H1 (cell line): ENCODE measurements at regions not wholly inside any gene's neighbourhood (a gene's known extent, or its start where the extent isn't known, plus 50 kb on each side); places are given as distances from the start of the nearest gene placed in this dataset.

Experiments used
- CTCF ChIA-PET: fragments of 300-600 bp; sonication (Branson Sonifier 250); formaldehyde crosslinking; loops from one replicate; lab custom pipeline; 2021; ENCODE audit not compliant: partially characterized antibody; lab: Charles Lee
- POLR2A ChIA-PET: fragments of 300-600 bp; sonication (Branson Sonifier 250); formaldehyde crosslinking; loops from one replicate; lab custom pipeline; 2021; ENCODE audit warnings: inconsistent platforms; ENCODE audit not compliant: partially characterized antibody; lab: Charles Lee
- DNase-seq, 2 experiments: peaks; one replicate each; pipeline versions ENCODE4 v3.0.0 to v3.0.0-alpha.2; 2010 to 2022; ENCODE audit warnings: low spot score in 2 of 2, low read depth in 1 of 2, mixed read lengths in 1 of 2
- FAIRE-seq: peaks from 2 replicates; lab custom pipeline; 2011; peaks lifted over from hg19 to GRCh38; lab: Jason Lieb, UNC
- H2AFZ ChIP-seq: 2 replicates; pipeline ENCODE4 v1.8.1; 2012; ENCODE audit warnings: low read length, inconsistent platforms
- H2AK5ac ChIP-seq: 2 replicates; pipeline ENCODE4 v1.6.1; 2013; ENCODE audit warnings: low read depth, low read length
- H2BK120ac ChIP-seq: replicated peaks from 2 replicates; pipeline ENCODE3; 2013; ENCODE audit warnings: low read depth, low read length, inconsistent platforms
- H2BK12ac ChIP-seq: 2 replicates; pipeline ENCODE4 v1.6.1; 2013; ENCODE audit warnings: low read depth, low read length
- H2BK15ac ChIP-seq: 2 replicates; pipeline ENCODE4 v1.6.1; 2013; ENCODE audit warnings: low read length
- H2BK20ac ChIP-seq: 2 replicates; pipeline ENCODE4 v1.6.1; 2013; ENCODE audit warnings: low read length
- H2BK5ac ChIP-seq: 2 replicates; pipeline ENCODE4 v1.6.1; 2013; ENCODE audit warnings: low read depth, low read length
- H3K14ac ChIP-seq: 2 replicates; pipeline ENCODE4 v1.6.1; 2013; ENCODE audit warnings: inconsistent platforms; ENCODE audit not compliant: insufficient read length
- H3K18ac ChIP-seq: 2 replicates; pipeline ENCODE4 v1.6.1; 2013; ENCODE audit warnings: low read length; ENCODE audit errors: extremely low read depth
- H3K23ac ChIP-seq: 2 replicates; pipeline ENCODE4 v1.6.1; 2013; ENCODE audit warnings: inconsistent platforms; ENCODE audit not compliant: insufficient read length
- H3K23me2 ChIP-seq: 2 replicates; pipeline ENCODE4 v1.6.1; 2013; ENCODE audit warnings: low read depth, low read length
- H3K27ac ChIP-seq: 2 replicates; pipeline ENCODE4 v1.6.1; 2011; ENCODE audit warnings: low read depth, low read length, inconsistent platforms
- H3K27me3 ChIP-seq, 4 experiments: replicated peaks in 1 of 4; 1 replicate in 1 of 4; 2 replicates in 3 of 4; pipeline versions ENCODE4 v1.6.1 to v1.8.1; 2011 to 2013; ENCODE audit warnings: low read length in 3 of 4, mild to moderate bottlenecking in 3 of 4, inconsistent platforms in 2 of 4, mixed read lengths in 2 of 4, moderate library complexity in 1 of 4; ENCODE audit not compliant: control insufficient read depth in 3 of 4, insufficient read depth in 3 of 4; ENCODE audit errors: extremely low read depth in 1 of 4
- H3K36me3 ChIP-seq, 4 experiments: 2 replicates each; pipeline versions ENCODE4 v1.6.1 to v1.8.1; 2011 to 2013; ENCODE audit warnings: mild to moderate bottlenecking in 4 of 4, low read length in 3 of 4, moderate library complexity in 2 of 4, control low read depth in 1 of 4, inconsistent platforms in 1 of 4; ENCODE audit not compliant: insufficient read depth in 4 of 4, control insufficient read depth in 2 of 4
- H3K4ac ChIP-seq: replicated peaks from 2 replicates; pipeline ENCODE3; 2013; ENCODE audit warnings: low read length, low read depth, mixed read lengths, inconsistent platforms; ENCODE audit not compliant: insufficient read length
- H3K4me1 ChIP-seq, 4 experiments: replicated peaks in 1 of 4; 1 replicate in 1 of 4; 2 replicates in 3 of 4; pipeline versions ENCODE4 v1.6.1 to v1.8.1; 2011 to 2013; ENCODE audit warnings: low read length in 3 of 4, inconsistent platforms in 2 of 4, mixed read lengths in 1 of 4; ENCODE audit not compliant: insufficient read depth in 4 of 4, control insufficient read depth in 3 of 4
- H3K4me2 ChIP-seq, 2 experiments: 2 replicates each; pipeline versions ENCODE4 v1.6.1 to v1.8.1; 2011 to 2013; ENCODE audit warnings: low read depth in 2 of 2, low read length in 2 of 2, control low read depth in 1 of 2, inconsistent platforms in 1 of 2, mild to moderate bottlenecking in 1 of 2; ENCODE audit not compliant: insufficient read depth in 1 of 2
- H3K4me3 ChIP-seq, 4 experiments: fragments of 200-600, 300-600 bp in 1 of 4; sonication (generic), shearing (Covaris generic), sonication (Bioruptor Twin) in 1 of 4; 2 replicates each; pipeline versions ENCODE4 v1.5.1 to v1.8.1; 2011 to 2016; ENCODE audit warnings: low read length in 4 of 4, low read depth in 3 of 4, control low read depth in 2 of 4, inconsistent platforms in 2 of 4, mild to moderate bottlenecking in 2 of 4, mixed read lengths in 1 of 4, moderate library complexity in 1 of 4; ENCODE audit not compliant: insufficient read depth in 2 of 4; ENCODE audit errors: extremely low read depth in 1 of 4
- H3K56ac ChIP-seq: replicated peaks from 2 replicates; pipeline ENCODE3; 2013; ENCODE audit warnings: low read depth, mild to moderate bottlenecking, mixed read lengths, low read length, inconsistent platforms; ENCODE audit not compliant: insufficient read length
- H3K79me1 ChIP-seq: 2 replicates; pipeline ENCODE4 v1.6.1; 2013; ENCODE audit warnings: low read depth, low read length, control low read depth
- H3K79me2 ChIP-seq, 2 experiments: 2 replicates each; pipeline versions ENCODE4 v1.6.1 to v1.8.1; 2012 to 2013; ENCODE audit warnings: low read length in 2 of 2, mild to moderate bottlenecking in 2 of 2, inconsistent platforms in 1 of 2; ENCODE audit not compliant: insufficient read depth in 2 of 2, control insufficient read depth in 1 of 2
- H3K9ac ChIP-seq, 4 experiments: replicated peaks in 1 of 4; 1 replicate in 1 of 4; 2 replicates in 3 of 4; pipeline versions ENCODE4 v1.6.1 to v1.8.1; 2011 to 2013; ENCODE audit warnings: low read depth in 3 of 4, low read length in 3 of 4, control low read depth in 2 of 4, mild to moderate bottlenecking in 2 of 4, moderate library complexity in 2 of 4, inconsistent platforms in 1 of 4; ENCODE audit errors: extremely low read depth in 1 of 4
- H3K9me3 ChIP-seq, 2 experiments: 2 replicates each; pipeline versions ENCODE4 v1.6.1 to v1.8.1; 2012 to 2013; ENCODE audit warnings: mild to moderate bottlenecking in 2 of 2, moderate library complexity in 2 of 2, control low read depth in 1 of 2, inconsistent platforms in 1 of 2, low read depth in 1 of 2, low read length in 1 of 2, mixed read lengths in 1 of 2; ENCODE audit not compliant: insufficient read depth in 2 of 2
- H4K20me1 ChIP-seq, 2 experiments: replicated peaks in 1 of 2; 2 replicates each; pipeline versions ENCODE3 to v1.8.1; 2011 to 2013; ENCODE audit warnings: inconsistent platforms in 2 of 2, low read length in 2 of 2, mild to moderate bottlenecking in 1 of 2; ENCODE audit not compliant: insufficient read depth in 2 of 2, control insufficient read depth in 1 of 2
- H4K5ac ChIP-seq: 2 replicates; pipeline ENCODE4 v1.6.1; 2013; ENCODE audit warnings: low read length, low read depth, mixed read lengths, inconsistent platforms; ENCODE audit not compliant: insufficient read length
- H4K8ac ChIP-seq: 2 replicates; pipeline ENCODE4 v1.8.0; 2013; ENCODE audit warnings: mild to moderate bottlenecking, moderate library complexity, low read length, inconsistent platforms; ENCODE audit not compliant: insufficient read depth; ENCODE audit errors: extremely low read depth
- H4K91ac ChIP-seq: replicated peaks from 2 replicates; pipeline ENCODE3; 2013; ENCODE audit warnings: low read length, mixed read lengths, inconsistent platforms; ENCODE audit not compliant: insufficient read length
- CHD2 ChIP-seq: IDR thresholded peaks from 2 replicates; pipeline ENCODE4 v1.6.1; 2012; ENCODE audit warnings: low read length, improper control_type of control experiment
- GTF2F1 ChIP-seq: IDR thresholded peaks from 2 replicates; pipeline ENCODE4 v1.6.1; 2012; ENCODE audit warnings: low read depth, low read length, improper control_type of control experiment, borderline replicate concordance
- JUN ChIP-seq: IDR thresholded peaks from 2 replicates; pipeline ENCODE4 v1.6.1; 2011; ENCODE audit warnings: low read depth, mild to moderate bottlenecking, improper control_type of control experiment, low read length
- MAFK ChIP-seq: IDR thresholded peaks from 2 replicates; pipeline ENCODE4 v1.6.1; 2012; ENCODE audit warnings: low read depth, mild to moderate bottlenecking, improper control_type of control experiment, low read length
- NANOG ChIP-seq: IDR thresholded peaks from 2 replicates; pipeline ENCODE4 v1.6.1; 2011; ENCODE audit warnings: low read length, low read depth, mild to moderate bottlenecking, inconsistent platforms; ENCODE audit not compliant: insufficient read depth, poor library complexity, severe bottlenecking
- POLR2AphosphoS5 ChIP-seq: IDR thresholded peaks from 2 replicates; pipeline ENCODE4 v1.6.1; 2011; ENCODE audit warnings: low read depth, low read length
- RNF2 ChIP-seq: fragments of 200-900, 300-1000 bp; sonication (generic); IDR thresholded peaks from 2 replicates; pipeline ENCODE4 v1.7.1; 2016; ENCODE audit warnings: borderline replicate concordance, low read depth, mild to moderate bottlenecking, antibody characterized with exemption, low read length; ENCODE audit not compliant: poor library complexity, severe bottlenecking; ENCODE audit errors: missing control alignments
- TAF7 ChIP-seq: optimal IDR thresholded peaks from 2 replicates; pipeline ENCODE3; 2011; ENCODE audit warnings: low read depth, mild to moderate bottlenecking, inconsistent platforms, low read length, moderate library complexity, borderline replicate concordance
- WGBS, 2 experiments: shearing (Covaris generic) in 1 of 2; methylation state at CpG; one replicate each; pipeline versions ENCODE4 v1.1.6 to v1.1.7; 2013 to 2015; ENCODE audit warnings: low lambda C conversion rate in 2 of 2, mixed read lengths in 2 of 2, inconsistent platforms in 1 of 2, low coverage in 1 of 2, missing lambda C conversion rate in 1 of 2; ENCODE audit not compliant: insufficient replicate concordance in 2 of 2, insufficient coverage in 1 of 2, insufficient read length in 1 of 2; ENCODE audit errors: extremely low coverage in 1 of 2, missing lambda C conversion rate in 1 of 2; 5-methylcytosine and 5-hydroxymethylcytosine counted together
- TF ChIP-seq, protein P1 (sequence below), 3 experiments: IDR thresholded peaks; 1 replicate in 2 of 3; 2 replicates in 1 of 3; pipeline versions ENCODE4 v1.5.1 to v1.6.1; 2011; ENCODE audit warnings: low read length in 3 of 3, mild to moderate bottlenecking in 3 of 3, inconsistent platforms in 2 of 3, low read depth in 1 of 3, moderate library complexity in 1 of 3; ENCODE audit not compliant: insufficient read depth in 1 of 3; ENCODE audit errors: control extremely low read depth in 1 of 3

GRCh38 chr11:119473226-119473625, 50.3 kb upstream of the THY1 start:
- H4K8ac ChIP-seq = no peak overlapping the region
- no peaks in the 10 kb centered on the region for H3K79me2 ChIP-seq
- no peak overlapping the region for H3K4me2 ChIP-seq
- H4K5ac ChIP-seq = no peak overlapping the region
- H3K23ac ChIP-seq = no peak overlapping the region
- H3K27me3 ChIP-seq = no peaks in the 10 kb centered on the region; a peak in 2 of 7 replicates
- H2BK20ac ChIP-seq = no peak overlapping the region
- H3K56ac ChIP-seq = no peak overlapping the region
- DNase-seq = peak in 1 of 2 experiments; percentile 36
- no peak overlapping the region for H4K91ac ChIP-seq
- H3K9me3 ChIP-seq = no peaks in the 10 kb centered on the region
- H3K4me1 ChIP-seq = peaks cover 0 to 13% (median under 1%) of the 10 kb centered on the region in 4 experiments; a peak in 5 of 7 replicates
- POLR2A ChIA-PET = no interaction called here
- CTCF ChIA-PET = interaction anchor here (1.0 to 13.3 kb wide), 6 partner anchors 12 to 169 kb away, joined by 3 to 336 read pairs (median 12); partner anchors contain the start of gene USP2
- H2BK5ac ChIP-seq = no peak overlapping the region
- 83% methylated on average over 9 of the region's 9 CpGs; no CpG with 5 or more reads in 1 of the 2 experiments for WGBS, 2 experiments
- H3K4me3 ChIP-seq = no peak overlapping the region
- H2BK12ac ChIP-seq = no peak overlapping the region
- peaks cover 5% of the 10 kb centered on the region; the same call in 1 of the 2 replicates for H3K23me2 ChIP-seq
- H2AFZ ChIP-seq = no peak overlapping the region
- H2BK15ac ChIP-seq = no peak overlapping the region
- H3K9ac ChIP-seq = no peak overlapping the region
- H3K14ac ChIP-seq = no peak overlapping the region
- no peaks in the 10 kb centered on the region for H3K79me1 ChIP-seq
- peaks cover 0 to 3% of the 10 kb centered on the region in 2 experiments for H4K20me1 ChIP-seq
- no peak overlapping the region for H2AK5ac ChIP-seq
- H3K4ac ChIP-seq = peak overlapping the region; percentile 36
- TF ChIP-seq RNF2 (no peak), MAFK (no peak), TAF7 (no peak), GTF2F1 (no peak), CHD2 (no peak), JUN (no peak), NANOG (no peak), POLR2AphosphoS5 (no peak)
- TF ChIP-seq, protein P1, sequence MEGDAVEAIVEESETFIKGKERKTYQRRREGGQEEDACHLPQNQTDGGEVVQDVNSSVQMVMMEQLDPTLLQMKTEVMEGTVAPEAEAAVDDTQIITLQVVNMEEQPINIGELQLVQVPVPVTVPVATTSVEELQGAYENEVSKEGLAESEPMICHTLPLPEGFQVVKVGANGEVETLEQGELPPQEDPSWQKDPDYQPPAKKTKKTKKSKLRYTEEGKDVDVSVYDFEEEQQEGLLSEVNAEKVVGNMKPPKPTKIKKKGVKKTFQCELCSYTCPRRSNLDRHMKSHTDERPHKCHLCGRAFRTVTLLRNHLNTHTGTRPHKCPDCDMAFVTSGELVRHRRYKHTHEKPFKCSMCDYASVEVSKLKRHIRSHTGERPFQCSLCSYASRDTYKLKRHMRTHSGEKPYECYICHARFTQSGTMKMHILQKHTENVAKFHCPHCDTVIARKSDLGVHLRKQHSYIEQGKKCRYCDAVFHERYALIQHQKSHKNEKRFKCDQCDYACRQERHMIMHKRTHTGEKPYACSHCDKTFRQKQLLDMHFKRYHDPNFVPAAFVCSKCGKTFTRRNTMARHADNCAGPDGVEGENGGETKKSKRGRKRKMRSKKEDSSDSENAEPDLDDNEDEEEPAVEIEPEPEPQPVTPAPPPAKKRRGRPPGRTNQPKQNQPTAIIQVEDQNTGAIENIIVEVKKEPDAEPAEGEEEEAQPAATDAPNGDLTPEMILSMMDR (IDR thresholded peaks at IDR 0.05; ENCODE audit: control extremely low read depth in 1 of 3, insufficient read depth in 1 of 3, low read depth in 1 of 3, low read length in 3 of 3) = no peak
- TF ChIP-seq, all 59 proteins: peak for 0
- H3K18ac ChIP-seq = no peak overlapping the region; the same call in 1 of the 2 replicates
- no peaks in the 10 kb centered on the region for H3K36me3 ChIP-seq
- H3K27ac ChIP-seq = no peak overlapping the region
- FAIRE-seq = no peak
- H2BK120ac ChIP-seq = no peak overlapping the region
